ENCODE measurements at regions not wholly inside any gene's neighbourhood (a gene's known extent, or its start where the extent isn't known, plus 50 kb on each side); places are given as distances from the start of the nearest gene placed in this dataset.

- DNase-seq = no peak
- intact Hi-C loops (cut with DNase I; ENCODE audit: low total_unique reads) = no loop called here
- in situ Hi-C loops (cut with MboI; ENCODE audit: low sequenced_read_pairs in 4 of 4) = no loop called here
Observed at GRCh38 chr20:58098571-58098970, 129.9 kb downstream of the ANKRD60 start.

GRCh38 chr20:58097943-58098342 lies 130.5 kb downstream of the ANKRD60 start:
- no peaks in the 10 kb centered on the region for H3K9me3 ChIP-seq
- no peaks in the 10 kb centered on the region for H3K4me1 ChIP-seq
- DNase-seq (no peak), ATAC-seq (no peak)
- in situ Hi-C loops (cut with MboI; ENCODE audit: low sequenced_read_pairs in 4 of 4) = no loop called here
- no peak for TF ChIP-seq POLR2A (IDR thresholded peaks at IDR 0.05)
- TF ChIP-seq CTCF (IDR thresholded peaks at IDR 0.05 in 4 of 5, conservative IDR thresholded peaks at IDR 0.05 in 1 of 5) = no peak
- H3K27me3 ChIP-seq = no peaks in the 10 kb centered on the region
- intact Hi-C loops (cut with DNase I; ENCODE audit: low total_unique reads) = no loop called here
- H3K36me3 ChIP-seq = no peaks in the 10 kb centered on the region
- H3K4me3 ChIP-seq = no peak overlapping the region
- no peak overlapping the region for H3K27ac ChIP-seq

More at GRCh38 chr20:58098571-58098970, 129.9 kb downstream of the ANKRD60 start:
- TF ChIP-seq POLR2A (IDR thresholded peaks at IDR 0.05) (no peak), CTCF (IDR thresholded peaks at IDR 0.05 in 4 of 5, conservative IDR thresholded peaks at IDR 0.05 in 1 of 5) (no peak)
- Histone ChIP-seq H3K9me3 (no peaks in the 10 kb centered on the region), H3K27ac (no peak overlapping the region), H3K4me3 (no peak overlapping the region), H3K27me3 (no peaks in the 10 kb centered on the region), H3K4me1 (no peaks in the 10 kb centered on the region), H3K36me3 (no peaks in the 10 kb centered on the region)
- no peak for ATAC-seq

- Histone ChIP-seq H3K36me3 (no peaks in the 10 kb centered on the region), H3K4me1 (no peaks in the 10 kb centered on the region), H3K27me3 (no peaks in the 10 kb centered on the region), H3K9me3 (no peaks in the 10 kb centered on the region), H3K27ac (no peak overlapping the region), H3K4me3 (no peak overlapping the region)
- in situ Hi-C loops (cut with MboI; ENCODE audit: low sequenced_read_pairs in 4 of 4) = no loop called here
- TF ChIP-seq POLR2A (IDR thresholded peaks at IDR 0.05) (no peak), CTCF (IDR thresholded peaks at IDR 0.05 in 4 of 5, conservative IDR thresholded peaks at IDR 0.05 in 1 of 5) (no peak)
- intact Hi-C loops (cut with DNase I; ENCODE audit: low total_unique reads) = no loop called here
- ATAC-seq (no peak), DNase-seq (no peak)
Observed at GRCh38 chr20:58097429-58097828, 131.0 kb downstream of the ANKRD60 start.

GRCh38 chr20:58096880-58097423 lies 131.5 kb downstream of the ANKRD60 start:
- Histone ChIP-seq H3K4me3 (no peak overlapping the region), H3K27me3 (no peaks in the 10 kb centered on the region), H3K36me3 (no peaks in the 10 kb centered on the region), H3K4me1 (no peaks in the 10 kb centered on the region), H3K9me3 (no peaks in the 10 kb centered on the region), H3K27ac (no peak overlapping the region)
- in situ Hi-C loops (cut with MboI; ENCODE audit: low sequenced_read_pairs in 4 of 4) (no loop called here), intact Hi-C loops (cut with DNase I; ENCODE audit: low total_unique reads) (no loop called here)
- DNase-seq (no peak), ATAC-seq (no peak)
- TF ChIP-seq CTCF (IDR thresholded peaks at IDR 0.05 in 4 of 5, conservative IDR thresholded peaks at IDR 0.05 in 1 of 5) (no peak), POLR2A (IDR thresholded peaks at IDR 0.05) (no peak)

- no peaks in the 10 kb centered on the region for H3K36me3 ChIP-seq
- H3K9me3 ChIP-seq = no peaks in the 10 kb centered on the region
- no peaks in the 10 kb centered on the region for H3K27me3 ChIP-seq
- TF ChIP-seq POLR2A (IDR thresholded peaks at IDR 0.05) (no peak), CTCF (IDR thresholded peaks at IDR 0.05 in 4 of 5, conservative IDR thresholded peaks at IDR 0.05 in 1 of 5) (no peak)
- ATAC-seq = no peak
- H3K27ac ChIP-seq = no peak overlapping the region
- H3K4me3 ChIP-seq = no peak overlapping the region
- H3K4me1 ChIP-seq = no peaks in the 10 kb centered on the region
- intact Hi-C loops (cut with DNase I; ENCODE audit: low total_unique reads) = no loop called here
- no peak for DNase-seq
- in situ Hi-C loops (cut with MboI; ENCODE audit: low sequenced_read_pairs in 4 of 4) = no loop called here
Observed at GRCh38 chr20:58094698-58095097, 133.8 kb downstream of the ANKRD60 start.
